Breast epithelium (tissue), 4 donors: ENCODE measurements at regions not wholly inside any gene's neighbourhood (a gene's known extent, or its start where the extent isn't known, plus 50 kb on each side); places are given as distances from the start of the nearest gene placed in this dataset.

ENCODE experiments used
- DNase-seq, 2 donors: peaks; one replicate each; pipeline ENCODE4 v3.0.0-alpha.2; 2019; ENCODE audit warnings: low spot score in 2 of 2
- H3K27ac ChIP-seq, 2 donors: fragments of 200-600 bp; sonication (generic) in 1 of 2; one replicate each; pipeline ENCODE4 v1.5.1; 2016 to 2019; ENCODE audit warnings: mild to moderate bottlenecking in 1 of 2
- H3K27me3 ChIP-seq, 2 donors: fragments of 200-600 bp; sonication (generic) in 1 of 2; one replicate each; pipeline versions ENCODE4 v1.5.1 to v1.6.0; 2017 to 2019; ENCODE audit warnings: control low read depth in 1 of 2, mild to moderate bottlenecking in 1 of 2
- H3K36me3 ChIP-seq: fragments of 200-600 bp; one replicate; pipeline ENCODE4 v1.5.1; 2019
- H3K4me1 ChIP-seq, 2 donors: fragments of 200-600 bp; sonication (generic); one replicate each; pipeline ENCODE4 v1.5.1; 2016 to 2019; ENCODE audit warnings: control low read depth in 1 of 2
- H3K4me3 ChIP-seq, 3 donors: fragments of 200-600 bp; sonication (generic); 1 replicate in 2 of 3; 2 replicates in 1 of 3; pipeline ENCODE4 v1.5.1; 2016 to 2019; ENCODE audit warnings: mild to moderate bottlenecking in 3 of 3, moderate library complexity in 2 of 3
- H3K9me3 ChIP-seq, 2 donors: fragments of 200-600 bp; sonication (generic) in 1 of 2; one replicate each; pipeline ENCODE4 v1.5.1; 2016 to 2019; ENCODE audit warnings: control low read depth in 1 of 2
- POLR2A ChIP-seq: fragments of 450-650 bp; IDR thresholded peaks from one replicate; pipeline ENCODE4 v1.6.1; 2016; ENCODE audit warnings: antibody characterized with exemption, mild to moderate bottlenecking, moderate library complexity
- POLR2AphosphoS5 ChIP-seq, 3 donors: sonication (generic); formaldehyde crosslinking; IDR thresholded peaks; one replicate each; pipeline ENCODE4 v1.6.1; 2017; ENCODE audit warnings: antibody characterized with exemption in 3 of 3
- intact Hi-C: fragments of 100-400 bp; cut with DNase I; formaldehyde crosslinking; loops from one replicate; pipeline ENCODE4 v1.15.1; 2023; ENCODE audit warnings: low total_unique reads
- TF ChIP-seq, protein P1 (sequence below), 3 donors: fragments of 450-650 bp; IDR thresholded peaks; one replicate each; pipeline ENCODE4 v1.5.1; 2016 to 2017; ENCODE audit warnings: antibody characterized with exemption in 3 of 3, mild to moderate bottlenecking in 3 of 3, moderate library complexity in 3 of 3

DNA sequence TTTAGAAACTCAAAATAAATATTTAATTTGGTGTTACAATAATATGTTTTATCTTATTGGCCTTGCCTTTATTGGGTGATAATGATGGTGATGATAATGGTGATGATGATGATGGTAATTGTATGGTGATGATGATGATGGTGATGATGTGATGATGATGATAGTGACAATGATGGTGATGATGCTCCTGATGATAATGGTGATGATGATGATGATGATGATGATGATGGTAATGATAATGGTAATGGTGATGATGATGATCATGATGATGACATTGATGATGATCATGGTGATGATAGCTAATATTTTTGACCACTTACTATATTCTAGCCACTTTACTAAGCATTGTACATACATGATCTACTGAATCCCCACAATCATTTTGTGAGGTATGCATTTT, 1548.6 kb upstream of the TMEM132C start:
- H3K9me3 ChIP-seq = peaks cover 0 to 9% of the 10 kb centered on the region in 2 donors
- intact Hi-C loops = no loop called here
- TF ChIP-seq, protein P1, sequence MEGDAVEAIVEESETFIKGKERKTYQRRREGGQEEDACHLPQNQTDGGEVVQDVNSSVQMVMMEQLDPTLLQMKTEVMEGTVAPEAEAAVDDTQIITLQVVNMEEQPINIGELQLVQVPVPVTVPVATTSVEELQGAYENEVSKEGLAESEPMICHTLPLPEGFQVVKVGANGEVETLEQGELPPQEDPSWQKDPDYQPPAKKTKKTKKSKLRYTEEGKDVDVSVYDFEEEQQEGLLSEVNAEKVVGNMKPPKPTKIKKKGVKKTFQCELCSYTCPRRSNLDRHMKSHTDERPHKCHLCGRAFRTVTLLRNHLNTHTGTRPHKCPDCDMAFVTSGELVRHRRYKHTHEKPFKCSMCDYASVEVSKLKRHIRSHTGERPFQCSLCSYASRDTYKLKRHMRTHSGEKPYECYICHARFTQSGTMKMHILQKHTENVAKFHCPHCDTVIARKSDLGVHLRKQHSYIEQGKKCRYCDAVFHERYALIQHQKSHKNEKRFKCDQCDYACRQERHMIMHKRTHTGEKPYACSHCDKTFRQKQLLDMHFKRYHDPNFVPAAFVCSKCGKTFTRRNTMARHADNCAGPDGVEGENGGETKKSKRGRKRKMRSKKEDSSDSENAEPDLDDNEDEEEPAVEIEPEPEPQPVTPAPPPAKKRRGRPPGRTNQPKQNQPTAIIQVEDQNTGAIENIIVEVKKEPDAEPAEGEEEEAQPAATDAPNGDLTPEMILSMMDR (IDR thresholded peaks at IDR 0.05) = no peak
- TF ChIP-seq POLR2A (no peak), POLR2AphosphoS5 (IDR thresholded peaks at IDR 0.05) (no peak)

DNA sequence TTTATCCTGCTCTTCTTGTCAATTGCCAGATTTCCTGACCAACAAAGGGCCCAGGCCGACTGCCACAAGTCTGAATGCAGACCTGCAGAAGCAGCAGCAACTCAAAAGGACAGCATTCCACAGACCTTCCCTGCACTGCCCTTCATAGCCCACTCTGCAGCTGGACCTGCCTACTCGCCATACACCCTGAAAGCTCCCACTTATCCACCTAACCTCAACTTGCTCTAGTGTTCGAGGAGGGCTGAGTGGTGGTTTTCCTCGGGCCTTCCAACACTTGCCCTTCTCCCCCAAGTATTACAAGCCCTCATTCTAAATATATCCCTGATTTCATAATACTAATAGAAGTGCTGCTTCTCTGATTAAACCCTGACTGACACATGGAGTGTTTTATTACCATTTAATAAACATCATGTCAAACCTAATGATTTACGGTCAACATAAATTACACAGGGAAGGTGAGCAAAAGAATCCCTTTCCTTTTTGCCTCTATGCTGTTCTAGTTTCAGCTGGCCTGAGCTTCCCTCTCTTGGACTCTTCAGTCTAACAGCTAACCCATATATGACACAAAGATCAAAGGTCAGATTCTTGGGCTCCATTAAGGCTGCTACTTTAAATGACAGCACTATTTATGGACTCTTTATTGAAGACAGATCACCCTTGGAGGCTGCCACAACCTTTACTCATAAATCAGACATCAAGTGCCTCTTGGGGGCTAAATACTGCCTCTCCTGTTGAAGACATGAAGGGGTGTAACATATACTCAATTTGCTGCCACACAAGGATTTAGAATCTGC, 1546.9 kb upstream of the TMEM132C start:
- Histone ChIP-seq H3K4me1 (no peaks in the 10 kb centered on the region), H3K4me3 (no peak overlapping the region), H3K36me3 (no peaks in the 10 kb centered on the region), H3K27ac (no peak overlapping the region), H3K27me3 (peaks cover 0 to 5% of the 10 kb centered on the region in 2 donors), H3K9me3 (peaks cover 0 to 18% of the 10 kb centered on the region in 2 donors)
- intact Hi-C loops = no loop called here
- DNase-seq = no peak
- no peak for TF ChIP-seq POLR2AphosphoS5 (IDR thresholded peaks at IDR 0.05)
- TF ChIP-seq, protein P1 (IDR thresholded peaks at IDR 0.05) = no peak
- no peak for TF ChIP-seq POLR2A

More for the DNA sequence above, 1548.6 kb upstream of the TMEM132C start:
- DNase-seq = no peak
- Histone ChIP-seq H3K36me3 (no peaks in the 10 kb centered on the region), H3K4me3 (no peak overlapping the region), H3K4me1 (no peaks in the 10 kb centered on the region), H3K27ac (no peak overlapping the region), H3K27me3 (no peaks in the 10 kb centered on the region)

DNA sequence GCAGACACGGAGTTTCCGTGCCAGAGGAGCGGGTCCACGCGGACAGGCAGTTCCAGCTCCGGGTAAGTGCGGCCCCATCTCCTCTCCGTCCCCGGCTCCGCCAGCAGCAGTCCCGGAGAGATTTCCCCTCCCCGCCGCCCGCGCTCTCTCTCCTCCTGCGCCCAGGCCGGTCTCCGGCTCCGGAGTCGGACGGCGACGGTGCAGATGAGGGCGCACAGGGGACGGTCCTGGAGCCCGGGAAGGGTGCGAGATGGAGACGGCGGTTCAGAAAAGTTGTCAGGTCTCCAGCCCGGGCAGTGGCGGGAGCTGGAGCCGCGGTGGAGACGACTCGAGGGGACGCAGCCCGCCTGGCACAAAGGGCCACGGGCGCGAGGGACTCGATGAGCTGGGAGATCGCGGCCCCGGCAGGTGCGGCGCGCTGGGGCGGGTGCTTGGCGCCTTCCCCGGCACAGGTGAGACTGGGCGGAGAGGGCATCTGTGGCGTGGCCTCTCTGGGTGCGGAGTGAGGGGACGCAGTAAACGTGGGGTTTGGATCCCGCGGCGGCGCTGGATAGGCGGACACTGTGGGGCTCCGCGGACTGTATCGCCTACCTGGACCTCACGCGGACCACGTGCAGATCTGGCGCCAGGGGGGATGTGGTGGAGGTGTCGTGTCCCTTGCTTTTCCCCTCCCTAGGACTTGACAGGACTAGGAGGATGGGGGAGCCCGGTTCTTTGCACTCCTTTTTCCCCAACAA, 1540.3 kb upstream of the TMEM132C start:
- intact Hi-C loops = no loop called here
- Histone ChIP-seq H3K27me3 (peaks cover 2 to 28% of the 10 kb centered on the region in 2 donors), H3K27ac (no peak overlapping the region), H3K4me3 (no peak overlapping the region), H3K36me3 (no peaks in the 10 kb centered on the region), H3K9me3 (peaks cover 0 to 11% of the 10 kb centered on the region in 2 donors), H3K4me1 (no peaks in the 10 kb centered on the region)
- TF ChIP-seq, protein P1 (IDR thresholded peaks at IDR 0.05) = no peak
- TF ChIP-seq POLR2AphosphoS5 (IDR thresholded peaks at IDR 0.05) = no peak
- no peak for DNase-seq

DNA sequence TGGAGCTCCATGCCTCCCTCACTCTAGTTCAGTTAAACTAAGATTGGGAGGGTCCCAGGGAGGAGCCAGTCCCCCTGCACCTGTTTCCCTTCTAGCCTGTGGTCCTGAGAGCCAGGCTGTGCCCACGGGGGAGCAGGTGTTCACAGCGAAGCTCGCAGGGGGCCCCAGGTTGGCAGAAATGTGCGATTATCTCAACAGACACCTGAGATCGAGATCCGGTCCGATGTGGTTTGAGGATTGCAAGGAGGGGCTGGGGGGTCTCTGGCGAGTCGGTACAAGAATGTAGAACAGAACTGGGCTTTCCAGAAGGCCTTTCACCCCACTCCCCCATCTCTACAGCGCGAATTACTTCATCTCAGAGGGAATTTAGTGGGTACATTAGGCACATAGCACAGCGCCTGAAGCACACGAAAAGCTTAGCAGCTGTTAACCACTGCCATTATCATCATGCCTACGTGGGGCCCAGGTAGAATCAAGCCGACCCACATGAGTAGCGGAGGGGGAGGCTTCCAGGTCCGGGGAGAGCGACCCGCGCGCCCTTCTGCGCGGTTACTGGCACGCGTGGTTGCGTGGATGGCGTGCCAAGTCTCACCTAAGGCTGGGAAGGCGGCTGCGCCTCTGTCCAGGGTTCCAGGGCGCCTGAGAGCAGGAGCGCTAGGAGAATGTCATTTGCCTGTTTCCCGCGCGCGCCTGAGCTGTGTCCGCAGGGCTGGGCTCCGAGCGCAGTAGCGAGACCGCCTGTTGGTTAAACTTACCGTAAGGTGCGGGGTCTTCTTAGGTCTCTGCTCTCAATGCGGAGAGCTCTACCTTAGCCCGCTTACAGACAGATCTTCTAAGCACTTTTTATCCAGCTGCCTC, 1539.5 kb upstream of the TMEM132C start:
- Histone ChIP-seq H3K9me3 (peaks cover 0 to 11% of the 10 kb centered on the region in 2 donors), H3K4me1 (no peaks in the 10 kb centered on the region), H3K27ac (no peak overlapping the region), H3K27me3 (peaks cover 2 to 28% of the 10 kb centered on the region in 2 donors), H3K4me3 (no peak overlapping the region), H3K36me3 (no peaks in the 10 kb centered on the region)
- DNase-seq = no peak
- intact Hi-C loops = no loop called here
- TF ChIP-seq POLR2AphosphoS5 (IDR thresholded peaks at IDR 0.05) (no peak), POLR2A (no peak)
- TF ChIP-seq, protein P1 (IDR thresholded peaks at IDR 0.05) = no peak
